SK-N-SH treated with all-trans-retinoic acid at 6 μM for 48 hours (cell line): ENCODE measurements at regions not wholly inside any gene's neighbourhood (a gene's known extent, or its start where the extent isn't known, plus 50 kb on each side); places are given as distances from the start of the nearest gene placed in this dataset.

Source experiments
- ARNTL ChIP-seq: fragments of 450-650 bp; formaldehyde crosslinking; IDR thresholded peaks from 2 replicates; pipeline ENCODE4 v1.5.0; 2020; ENCODE audit warnings: low read depth, mild to moderate bottlenecking, moderate library complexity, borderline replicate concordance
- CREB5 ChIP-seq: fragments of 250-450 bp; sonication (Bioruptor Pico); IDR thresholded peaks from 2 replicates; pipeline ENCODE4 v1.5.1; 2020; ENCODE audit warnings: low read depth, mild to moderate bottlenecking, moderate library complexity
- CSRNP3 ChIP-seq: fragments of 250-450 bp; sonication (Bioruptor Pico); IDR thresholded peaks from 2 replicates; pipeline ENCODE4 v1.5.1; 2021; ENCODE audit warnings: mild to moderate bottlenecking, moderate library complexity
- ESRRG ChIP-seq: fragments of 250-450 bp; sonication (Bioruptor Pico); IDR thresholded peaks from 2 replicates; pipeline ENCODE4 v1.6.1; 2021; ENCODE audit warnings: mild to moderate bottlenecking
- ISL1 ChIP-seq: fragments of 250-450 bp; sonication (Bioruptor Pico); IDR thresholded peaks from 2 replicates; pipeline ENCODE4 v2.1.2; 2022; ENCODE audit warnings: mild to moderate bottlenecking, moderate library complexity
- OSR1 ChIP-seq: fragments of 250-450 bp; sonication (Bioruptor Pico); IDR thresholded peaks from 2 replicates; pipeline ENCODE4 v1.8.0; 2022; ENCODE audit warnings: moderate library complexity, mild to moderate bottlenecking, inconsistent platforms
- PATZ1 ChIP-seq: fragments of 250-450 bp; sonication (Bioruptor Pico); IDR thresholded peaks from 2 replicates; pipeline ENCODE4 v1.8.0; 2020; ENCODE audit warnings: mild to moderate bottlenecking, moderate library complexity, borderline replicate concordance
- RARB ChIP-seq: fragments of 250-450 bp; sonication (Bioruptor Pico); IDR thresholded peaks from 2 replicates; pipeline ENCODE4 v1.8.0; 2021; ENCODE audit warnings: mild to moderate bottlenecking, moderate library complexity
- TCF4 ChIP-seq: fragments of 250-450 bp; sonication (Bioruptor Pico); IDR thresholded peaks from 2 replicates; pipeline ENCODE4 v1.8.0; 2021; ENCODE audit warnings: mild to moderate bottlenecking, moderate library complexity, borderline replicate concordance
- ZC3H10 ChIP-seq: fragments of 250-450 bp; sonication (Bioruptor Pico); IDR thresholded peaks from 2 replicates; pipeline ENCODE4 v1.5.1; 2021; ENCODE audit warnings: mild to moderate bottlenecking, moderate library complexity
- ZFP3 ChIP-seq: fragments of 250-450 bp; sonication (Bioruptor Pico); IDR thresholded peaks from 2 replicates; pipeline ENCODE4 v1.5.0; 2020; ENCODE audit warnings: mild to moderate bottlenecking, moderate library complexity
- ZFP30 ChIP-seq: fragments of 450-650 bp; formaldehyde crosslinking; IDR thresholded peaks from 2 replicates; pipeline ENCODE4 v1.5.0; 2022; ENCODE audit warnings: mild to moderate bottlenecking, moderate library complexity
- ZNF565 ChIP-seq: fragments of 450-650 bp; formaldehyde crosslinking; conservative IDR thresholded peaks from 2 replicates; pipeline ENCODE4 v1.5.0; 2020; ENCODE audit warnings: low read depth, mild to moderate bottlenecking, moderate library complexity
- ZNF8 ChIP-seq: fragments of 450-650 bp; formaldehyde crosslinking; IDR thresholded peaks from 2 replicates; pipeline ENCODE4 v1.5.0; 2020; ENCODE audit warnings: mild to moderate bottlenecking, moderate library complexity

GRCh38 chr18:75141734-75142133 is 67.2 kb downstream of the PTGR3 start:
- TF ChIP-seq PATZ1 (CRISPR knock-in tag) (no peak), ZNF565 (no peak), OSR1 (CRISPR knock-in tag) (no peak), CSRNP3 (no peak), ZC3H10 (no peak), RARB (CRISPR knock-in tag) (no peak), TCF4 (no peak), ARNTL (CRISPR knock-in tag) (no peak), ZFP30 (CRISPR knock-in tag) (no peak), ISL1 (CRISPR knock-in tag) (no peak), CREB5 (no peak), ZNF8 (CRISPR knock-in tag) (no peak), ESRRG (no peak), ZFP3 (CRISPR knock-in tag) (no peak)
